HCT116 (cell line): ENCODE measurements at regions not wholly inside any gene's neighbourhood (a gene's known extent, or its start where the extent isn't known, plus 50 kb on each side); places are given as distances from the start of the nearest gene placed in this dataset.

Source experiments
- ATAC-seq: fragments of 200-7000 bp; cut with Tn5 transposase; 2 replicates; pipeline ENCODE4 v1.9.1; 2020; ENCODE audit warnings: mild to moderate bottlenecking, moderate library complexity
- BruUV-seq: library from RNA; stranded (reverse); fragments of 400-500 nt; replicated peaks from 2 replicates; lab custom pipeline; 2021; lab: Mats Ljungman, UMichigan
- CTCF ChIA-PET: fragments of 300-600 bp; sonication (Branson Sonifier 250); formaldehyde crosslinking; loops from one replicate; lab custom pipeline; 2021; ENCODE audit warnings: antibody characterized with exemption; lab: Charles Lee
- POLR2A ChIA-PET: fragments of 300-600, 350-600 bp; sonication (Branson Sonifier 250); formaldehyde crosslinking; loops from one replicate; lab custom pipeline; 2021; ENCODE audit warnings: antibody characterized with exemption; lab: Charles Lee
- RAD21 ChIA-PET, 2 experiments: fragments of 300-600 bp; sonication (Branson Sonifier 250); formaldehyde crosslinking; loops; one replicate each; lab custom pipeline; 2023; ENCODE audit warnings: low total read pairs in 2 of 2; ENCODE audit not compliant: uncharacterized antibody in 2 of 2, unreplicated experiment in 2 of 2, low non-redundant PET in 1 of 2; lab: Charles Lee
- DNase-seq: peaks from one replicate; pipeline ENCODE4 v3.0.0-alpha.2; 2010; ENCODE audit warnings: low read depth, low spot score
- H2AFZ ChIP-seq: fragments of 200-600 bp; shearing (Covaris generic), sonication (generic); 2 replicates; pipeline ENCODE4 v1.6.1; 2017; ENCODE audit warnings: low read depth, mixed run types, mixed read lengths, antibody characterized with exemption, low read length; ENCODE audit not compliant: poor library complexity, severe bottlenecking
- H3K27ac ChIP-seq: 2 replicates; pipeline ENCODE4 v1.5.1; 2012; ENCODE audit warnings: low read depth, low read length
- H3K27me3 ChIP-seq: fragments of 200-600 bp; sonication (generic); 2 replicates; pipeline ENCODE4 v1.6.1; 2016; ENCODE audit warnings: mixed run types, low read length, mixed read lengths; ENCODE audit not compliant: insufficient read depth
- H3K36me3 ChIP-seq, 2 experiments: fragments of 200-500 bp in 1 of 2; fragments of 200-600 bp in 1 of 2; sonication (Bioruptor generic) in 1 of 2; sonication (generic) in 1 of 2; 2 replicates each; pipeline versions ENCODE4 v1.5.1 to v1.6.1; 2014 to 2016; ENCODE audit warnings: low read length in 2 of 2, inconsistent platforms in 1 of 2, mixed read lengths in 1 of 2, mixed run types in 1 of 2; ENCODE audit not compliant: insufficient read depth in 2 of 2, control insufficient read depth in 1 of 2
- H3K4me1 ChIP-seq, 2 experiments: fragments of 200-600 bp in 1 of 2; sonication (generic) in 1 of 2; 2 replicates each; pipeline versions ENCODE4 v1.5.1 to v1.6.1; 2012 to 2017; ENCODE audit warnings: low read length in 2 of 2, inconsistent platforms in 1 of 2, mild to moderate bottlenecking in 1 of 2, mixed read lengths in 1 of 2, mixed run types in 1 of 2, moderate library complexity in 1 of 2; ENCODE audit not compliant: insufficient read depth in 2 of 2, control insufficient read depth in 1 of 2
- H3K4me2 ChIP-seq: fragments of 200-600 bp; sonication (generic); 2 replicates; pipeline ENCODE4 v1.6.1; 2017; ENCODE audit warnings: mixed run types, low read length, mixed read lengths
- H3K4me3 ChIP-seq, 2 experiments: fragments of 200-600 bp in 1 of 2; sonication (generic) in 1 of 2; replicated peaks in 1 of 2; 2 replicates each; pipeline ENCODE4 v1.5.1; 2011 to 2016; ENCODE audit warnings: low read length in 2 of 2, control low read depth in 1 of 2, low read depth in 1 of 2, mild to moderate bottlenecking in 1 of 2, mixed read lengths in 1 of 2, mixed run types in 1 of 2
- H3K79me2 ChIP-seq: fragments of 200-600 bp; sonication (generic); 2 replicates; pipeline ENCODE4 v1.6.1; 2017; ENCODE audit warnings: mild to moderate bottlenecking, mixed run types, low read length, moderate library complexity, mixed read lengths; ENCODE audit not compliant: insufficient read depth
- H3K9ac ChIP-seq: fragments of 200-600 bp; sonication (generic); 2 replicates; pipeline ENCODE4 v1.6.1; 2016; ENCODE audit warnings: low read length, mixed read lengths
- H3K9me2 ChIP-seq: fragments of 200-600 bp; sonication (generic), shearing (Covaris generic); 2 replicates; pipeline ENCODE4 v1.6.1; 2017; ENCODE audit warnings: mixed run types, mild to moderate bottlenecking, moderate library complexity; ENCODE audit not compliant: insufficient read depth
- H3K9me3 ChIP-seq, 2 experiments: fragments of 200-500 bp in 1 of 2; fragments of 200-600 bp in 1 of 2; sonication (Bioruptor generic) in 1 of 2; sonication (generic) in 1 of 2; 2 replicates each; pipeline ENCODE4 v1.6.1; 2014 to 2017; ENCODE audit warnings: low read length in 2 of 2, mixed read lengths in 2 of 2, inconsistent platforms in 1 of 2, low read depth in 1 of 2, mild to moderate bottlenecking in 1 of 2, mixed run types in 1 of 2, moderate library complexity in 1 of 2; ENCODE audit not compliant: control insufficient read depth in 1 of 2, insufficient read depth in 1 of 2
- H4K20me1 ChIP-seq: fragments of 200-600 bp; sonication (generic), shearing (Covaris generic); 2 replicates; pipeline ENCODE4 v1.6.1; 2017; ENCODE audit warnings: mixed run types, mild to moderate bottlenecking, moderate library complexity; ENCODE audit not compliant: insufficient read depth
- CEBPB ChIP-seq: IDR thresholded peaks from 2 replicates; pipeline ENCODE4 v1.6.1; 2012; ENCODE audit warnings: low read depth
- EGR1 ChIP-seq: IDR thresholded peaks from 2 replicates; pipeline ENCODE4 v1.6.1; 2012; ENCODE audit warnings: low read depth
- ELF1 ChIP-seq: IDR thresholded peaks from 2 replicates; pipeline ENCODE4 v1.6.1; 2012; ENCODE audit warnings: low read depth, borderline replicate concordance
- EZH2 ChIP-seq: fragments of 200-600 bp; sonication (generic); IDR thresholded peaks from 2 replicates; pipeline ENCODE4 v1.6.1; 2017; ENCODE audit warnings: antibody characterized with exemption, mixed run types
- EZH2phosphoT487 ChIP-seq: fragments of 200-600 bp; IDR thresholded peaks from 2 replicates; pipeline ENCODE4 v1.6.1; 2018; ENCODE audit warnings: antibody characterized with exemption, borderline replicate concordance
- FOSL1 ChIP-seq: IDR thresholded peaks from 2 replicates; pipeline ENCODE4 v1.6.1; 2012; ENCODE audit warnings: low read depth
- JUND ChIP-seq: IDR thresholded peaks from 2 replicates; pipeline ENCODE4 v1.6.1; 2012
- POLR2A ChIP-seq: IDR thresholded peaks from 2 replicates; pipeline ENCODE4 v1.7.0; 2011; ENCODE audit warnings: borderline replicate concordance; ENCODE audit not compliant: insufficient read depth, insufficient read length; ENCODE audit errors: extremely low read depth
- SIN3A ChIP-seq: IDR thresholded peaks from 2 replicates; pipeline ENCODE4 v1.6.1; 2012; ENCODE audit warnings: low read depth
- SRF ChIP-seq: IDR thresholded peaks from 2 replicates; pipeline ENCODE4 v1.6.1; 2012; ENCODE audit warnings: low read depth
- YY1 ChIP-seq: IDR thresholded peaks from 2 replicates; pipeline ENCODE4 v1.6.1; 2011; ENCODE audit warnings: low read length, low read depth, moderate library complexity, mild to moderate bottlenecking; ENCODE audit not compliant: insufficient replicate concordance; ENCODE audit errors: extremely low read depth
- ZFX ChIP-seq: fragments of 450-650 bp; IDR thresholded peaks from 2 replicates; pipeline ENCODE4 v1.6.1; 2017
- ZNF274 ChIP-seq: fragments of 200-500 bp; sonication (Bioruptor generic); IDR thresholded peaks from 2 replicates; pipeline ENCODE4 v1.6.1; 2014; ENCODE audit warnings: mild to moderate bottlenecking, low read depth, low read length, inconsistent platforms
- intact Hi-C: fragments of 100-400 bp; cut with micrococcal nuclease; formaldehyde crosslinking; loops from 2 replicates; pipeline ENCODE4 v1.10.0; 2022
- TF ChIP-seq, protein P1 (sequence below): IDR thresholded peaks from 2 replicates; pipeline ENCODE4 v1.6.1; 2012
- TF ChIP-seq, protein P2 (sequence below): IDR thresholded peaks from 2 replicates; pipeline ENCODE4 v1.6.1; 2011; ENCODE audit warnings: mild to moderate bottlenecking, low read length, moderate library complexity; ENCODE audit not compliant: insufficient replicate concordance; ENCODE audit errors: extremely low read depth
- TF ChIP-seq, protein P3 (sequence below): IDR thresholded peaks from 2 replicates; pipeline ENCODE4 v1.6.1; 2012
- TF ChIP-seq, protein P4 (sequence below): IDR thresholded peaks from 2 replicates; pipeline ENCODE4 v1.6.1; 2012; ENCODE audit warnings: low read depth

DNA sequence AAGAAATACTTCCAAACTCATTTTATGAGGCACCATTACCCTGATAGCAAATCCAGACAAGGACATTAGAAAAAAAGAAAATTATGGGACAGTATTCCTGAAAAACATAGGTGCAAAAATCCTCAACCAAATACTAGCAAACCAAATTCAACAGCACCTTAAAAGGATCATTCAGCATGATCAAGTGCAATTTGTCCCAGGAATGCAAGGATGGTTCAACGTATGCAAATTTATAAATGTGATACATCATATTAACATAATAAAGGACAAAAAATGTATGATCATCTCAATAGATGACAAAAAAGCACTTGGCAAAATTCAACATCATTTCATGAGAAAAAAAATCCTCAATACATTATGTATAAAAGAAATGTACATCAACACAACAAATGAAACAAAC is 162.9 kb downstream of the DUSP6 start:
- H3K4me3 ChIP-seq: no peak overlapping the region
- no peaks in the 10 kb centered on the region for H3K79me2 ChIP-seq
- no peak overlapping the region for H3K4me2 ChIP-seq
- no peak overlapping the region for H3K9ac ChIP-seq
- no peaks in the 10 kb centered on the region for H3K4me1 ChIP-seq
- peaks cover 6 to 12% of the 10 kb centered on the region in 2 experiments; a peak in 1 of 4 replicates for H3K9me3 ChIP-seq
- no peaks in the 10 kb centered on the region for H3K36me3 ChIP-seq
- POLR2A ChIA-PET: no interaction called here
- ATAC-seq: no peak
- RAD21 ChIA-PET: no interaction called here
- no peaks in the 10 kb centered on the region for H4K20me1 ChIP-seq
- no peaks in the 10 kb centered on the region for H3K27me3 ChIP-seq
- TF ChIP-seq FOSL1: no peak
- no peak for TF ChIP-seq POLR2A
- TF ChIP-seq, protein P1, sequence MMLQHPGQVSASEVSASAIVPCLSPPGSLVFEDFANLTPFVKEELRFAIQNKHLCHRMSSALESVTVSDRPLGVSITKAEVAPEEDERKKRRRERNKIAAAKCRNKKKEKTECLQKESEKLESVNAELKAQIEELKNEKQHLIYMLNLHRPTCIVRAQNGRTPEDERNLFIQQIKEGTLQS: no peak
- TF ChIP-seq ELF1: no peak
- TF ChIP-seq ZNF274: no peak
- TF ChIP-seq, protein P2, sequence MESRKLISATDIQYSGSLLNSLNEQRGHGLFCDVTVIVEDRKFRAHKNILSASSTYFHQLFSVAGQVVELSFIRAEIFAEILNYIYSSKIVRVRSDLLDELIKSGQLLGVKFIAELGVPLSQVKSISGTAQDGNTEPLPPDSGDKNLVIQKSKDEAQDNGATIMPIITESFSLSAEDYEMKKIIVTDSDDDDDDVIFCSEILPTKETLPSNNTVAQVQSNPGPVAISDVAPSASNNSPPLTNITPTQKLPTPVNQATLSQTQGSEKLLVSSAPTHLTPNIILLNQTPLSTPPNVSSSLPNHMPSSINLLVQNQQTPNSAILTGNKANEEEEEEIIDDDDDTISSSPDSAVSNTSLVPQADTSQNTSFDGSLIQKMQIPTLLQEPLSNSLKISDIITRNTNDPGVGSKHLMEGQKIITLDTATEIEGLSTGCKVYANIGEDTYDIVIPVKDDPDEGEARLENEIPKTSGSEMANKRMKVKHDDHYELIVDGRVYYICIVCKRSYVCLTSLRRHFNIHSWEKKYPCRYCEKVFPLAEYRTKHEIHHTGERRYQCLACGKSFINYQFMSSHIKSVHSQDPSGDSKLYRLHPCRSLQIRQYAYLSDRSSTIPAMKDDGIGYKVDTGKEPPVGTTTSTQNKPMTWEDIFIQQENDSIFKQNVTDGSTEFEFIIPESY: no peak
- TF ChIP-seq YY1: no peak
- TF ChIP-seq ZFX: no peak
- no peak for TF ChIP-seq EGR1
- TF ChIP-seq EZH2: no peak
- TF ChIP-seq CEBPB: no peak
- TF ChIP-seq EZH2phosphoT487: no peak
- TF ChIP-seq SIN3A: no peak
- TF ChIP-seq JUND: no peak
- no peak for TF ChIP-seq SRF
- TF ChIP-seq, protein P3, sequence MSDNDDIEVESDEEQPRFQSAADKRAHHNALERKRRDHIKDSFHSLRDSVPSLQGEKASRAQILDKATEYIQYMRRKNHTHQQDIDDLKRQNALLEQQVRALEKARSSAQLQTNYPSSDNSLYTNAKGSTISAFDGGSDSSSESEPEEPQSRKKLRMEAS: no peak
- TF ChIP-seq, protein P4, sequence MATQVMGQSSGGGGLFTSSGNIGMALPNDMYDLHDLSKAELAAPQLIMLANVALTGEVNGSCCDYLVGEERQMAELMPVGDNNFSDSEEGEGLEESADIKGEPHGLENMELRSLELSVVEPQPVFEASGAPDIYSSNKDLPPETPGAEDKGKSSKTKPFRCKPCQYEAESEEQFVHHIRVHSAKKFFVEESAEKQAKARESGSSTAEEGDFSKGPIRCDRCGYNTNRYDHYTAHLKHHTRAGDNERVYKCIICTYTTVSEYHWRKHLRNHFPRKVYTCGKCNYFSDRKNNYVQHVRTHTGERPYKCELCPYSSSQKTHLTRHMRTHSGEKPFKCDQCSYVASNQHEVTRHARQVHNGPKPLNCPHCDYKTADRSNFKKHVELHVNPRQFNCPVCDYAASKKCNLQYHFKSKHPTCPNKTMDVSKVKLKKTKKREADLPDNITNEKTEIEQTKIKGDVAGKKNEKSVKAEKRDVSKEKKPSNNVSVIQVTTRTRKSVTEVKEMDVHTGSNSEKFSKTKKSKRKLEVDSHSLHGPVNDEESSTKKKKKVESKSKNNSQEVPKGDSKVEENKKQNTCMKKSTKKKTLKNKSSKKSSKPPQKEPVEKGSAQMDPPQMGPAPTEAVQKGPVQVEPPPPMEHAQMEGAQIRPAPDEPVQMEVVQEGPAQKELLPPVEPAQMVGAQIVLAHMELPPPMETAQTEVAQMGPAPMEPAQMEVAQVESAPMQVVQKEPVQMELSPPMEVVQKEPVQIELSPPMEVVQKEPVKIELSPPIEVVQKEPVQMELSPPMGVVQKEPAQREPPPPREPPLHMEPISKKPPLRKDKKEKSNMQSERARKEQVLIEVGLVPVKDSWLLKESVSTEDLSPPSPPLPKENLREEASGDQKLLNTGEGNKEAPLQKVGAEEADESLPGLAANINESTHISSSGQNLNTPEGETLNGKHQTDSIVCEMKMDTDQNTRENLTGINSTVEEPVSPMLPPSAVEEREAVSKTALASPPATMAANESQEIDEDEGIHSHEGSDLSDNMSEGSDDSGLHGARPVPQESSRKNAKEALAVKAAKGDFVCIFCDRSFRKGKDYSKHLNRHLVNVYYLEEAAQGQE: no peak
- DNase-seq: no peak
- H3K9me2 ChIP-seq: no peaks in the 10 kb centered on the region
- H2AFZ ChIP-seq: no peak overlapping the region
- CTCF ChIA-PET: no interaction called here
- BruUV-seq: no TSS peak
- no peak overlapping the region for H3K27ac ChIP-seq
- intact Hi-C loops: no loop called here
